ENCODE measurements at regions not wholly inside any gene's neighbourhood (a gene's known extent, or its start where the extent isn't known, plus 50 kb on each side); places are given as distances from the start of the nearest gene placed in this dataset.
"Not testable (repeated sequence)": the region's sequence is repeated elsewhere in the genome, so short reads cannot be mapped to it uniquely, and the experiment has no call there.

DNA sequence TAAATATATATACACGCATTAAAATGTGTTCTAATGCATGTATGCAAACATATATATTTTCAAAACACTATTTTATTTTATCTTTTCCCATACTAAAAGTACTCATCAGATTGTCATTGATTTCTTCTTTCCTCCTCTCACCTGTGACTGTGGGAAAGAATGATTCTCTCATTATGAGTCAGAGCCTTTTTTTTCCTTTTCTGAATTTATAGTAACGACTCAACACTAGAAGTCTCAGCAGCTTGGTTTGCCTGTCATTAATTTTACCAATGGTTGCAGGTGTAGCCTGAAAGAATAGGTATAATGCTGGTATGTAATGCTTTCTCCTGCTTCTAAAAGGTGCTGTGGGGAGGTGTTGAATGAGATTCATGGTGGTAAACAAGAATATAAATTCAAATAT lies 328.7 kb downstream of the UTRN start:
- DNase-seq (ENCODE audit: low read depth in 2 of 2), result no peak

DNA sequence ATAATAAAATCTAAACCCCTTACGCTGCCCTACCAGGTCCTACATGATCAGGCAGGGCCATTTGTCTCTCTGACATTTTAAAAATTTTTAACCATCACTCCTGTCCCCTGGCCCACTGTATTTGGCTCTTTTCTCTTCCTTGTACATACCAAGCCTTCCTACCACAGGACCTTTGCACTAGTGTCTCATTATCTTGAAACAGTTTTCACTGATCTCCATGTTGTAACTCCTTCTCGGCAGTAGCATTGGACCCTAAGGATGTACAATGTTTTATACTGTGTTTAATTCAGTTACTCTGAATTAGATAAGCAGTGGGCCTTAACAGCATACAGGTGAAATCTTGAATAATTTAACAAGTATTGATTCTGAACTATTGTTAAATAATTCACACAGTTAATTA lies 330.7 kb downstream of the UTRN start:
- DNase-seq (ENCODE audit: low read depth in 2 of 2), result no peak

DNA sequence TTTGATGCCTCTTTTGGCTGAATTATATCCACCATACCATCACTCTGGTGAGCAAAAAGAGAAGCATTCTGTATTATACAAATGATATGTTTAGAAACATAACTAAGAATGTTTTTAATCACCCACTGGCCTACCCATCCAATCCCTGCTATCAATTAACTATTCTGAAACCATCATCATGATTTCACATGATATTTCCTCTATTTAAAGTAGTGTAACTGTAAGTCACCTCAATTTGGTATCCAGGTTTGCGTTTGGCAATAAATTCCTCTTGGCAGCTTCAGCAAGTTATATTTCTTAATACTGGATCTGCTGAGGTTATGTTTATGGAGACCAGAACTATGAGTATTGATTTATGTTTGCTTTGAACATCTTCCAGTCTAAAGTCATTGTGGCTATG lies 332.1 kb downstream of the UTRN start:
- DNase-seq (ENCODE audit: low read depth in 2 of 2), result no peak

DNA sequence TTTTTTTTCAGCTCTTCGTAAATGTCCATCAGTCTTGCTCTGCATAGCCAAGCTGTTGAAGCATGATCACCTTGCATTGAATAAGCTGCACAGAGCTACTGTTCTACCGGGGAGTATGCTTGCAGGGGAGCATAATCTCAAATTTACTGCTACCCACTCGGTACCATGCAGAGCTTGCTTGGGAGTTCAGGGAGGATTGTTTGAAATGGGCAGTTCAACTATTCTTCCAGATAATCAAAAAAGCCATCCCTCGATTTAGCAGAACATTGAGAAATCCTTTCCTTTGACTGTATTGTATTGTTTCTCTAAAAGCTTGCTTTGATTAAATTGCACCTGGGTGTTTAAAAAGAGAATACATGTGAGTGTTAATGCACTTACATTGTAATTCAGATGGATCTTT lies 332.6 kb downstream of the UTRN start:
- no peak for DNase-seq (ENCODE audit: low read depth in 2 of 2)

DNA sequence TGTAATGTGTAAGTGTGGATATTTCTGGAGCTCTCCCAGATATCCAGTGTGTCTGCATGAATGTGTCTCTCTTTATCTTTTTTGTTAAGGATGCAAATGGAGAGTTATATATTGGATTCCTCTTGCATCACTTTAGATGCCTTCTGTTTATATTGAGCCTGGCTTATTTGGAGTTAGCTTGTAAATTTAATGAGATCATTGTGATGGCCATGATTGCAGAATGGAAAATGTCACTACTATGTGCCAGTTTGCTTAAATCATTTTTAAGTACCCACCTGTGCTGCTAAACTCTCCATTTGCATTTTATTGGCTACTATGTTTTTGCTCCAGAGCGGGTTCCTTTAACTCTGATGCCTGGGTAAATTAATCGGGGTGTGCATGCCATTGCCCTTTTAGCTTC lies 334.8 kb downstream of the UTRN start:
- DNase-seq (ENCODE audit: low read depth in 2 of 2), result no peak

DNA sequence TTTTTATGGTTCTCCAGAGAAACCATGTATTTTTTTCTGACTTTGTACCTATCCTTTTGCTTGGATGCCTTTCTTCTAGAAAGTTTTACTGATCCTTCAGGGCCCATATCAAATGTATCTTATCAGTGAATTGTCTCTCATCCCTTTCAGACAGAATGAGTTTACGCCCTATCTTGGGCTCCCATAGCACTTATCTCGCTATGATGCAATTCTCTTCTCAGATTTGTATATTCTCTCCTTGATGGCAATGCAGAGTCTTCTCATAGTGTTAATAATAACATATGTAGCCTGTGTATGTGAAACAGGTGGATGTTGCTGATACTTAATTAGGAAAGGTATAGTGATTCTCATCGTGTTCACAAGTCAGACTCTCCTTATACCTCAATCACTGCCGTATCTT lies 336.2 kb downstream of the UTRN start:
- no peak for DNase-seq (ENCODE audit: low read depth in 2 of 2)

DNA sequence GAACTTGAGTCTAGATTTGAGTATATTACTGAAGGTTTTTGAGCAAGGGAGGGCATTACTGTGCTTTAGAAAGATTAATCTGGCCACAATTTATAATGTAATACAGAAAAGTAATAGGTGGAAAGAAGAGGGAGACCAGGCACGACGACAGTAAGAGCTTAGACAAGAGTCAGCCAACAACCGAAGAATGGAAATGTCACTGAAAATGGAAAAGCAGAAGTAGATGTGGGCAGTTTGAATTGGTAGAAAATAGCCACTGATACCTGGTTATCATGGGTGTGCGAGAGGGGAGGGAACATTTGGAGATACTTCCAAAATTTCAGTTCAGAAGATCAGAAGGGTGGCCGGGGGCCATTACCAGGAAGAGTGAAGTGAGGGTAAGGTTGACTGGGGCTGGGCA lies 339.1 kb downstream of the UTRN start:
- no peak for DNase-seq (ENCODE audit: low read depth in 2 of 2)

DNA sequence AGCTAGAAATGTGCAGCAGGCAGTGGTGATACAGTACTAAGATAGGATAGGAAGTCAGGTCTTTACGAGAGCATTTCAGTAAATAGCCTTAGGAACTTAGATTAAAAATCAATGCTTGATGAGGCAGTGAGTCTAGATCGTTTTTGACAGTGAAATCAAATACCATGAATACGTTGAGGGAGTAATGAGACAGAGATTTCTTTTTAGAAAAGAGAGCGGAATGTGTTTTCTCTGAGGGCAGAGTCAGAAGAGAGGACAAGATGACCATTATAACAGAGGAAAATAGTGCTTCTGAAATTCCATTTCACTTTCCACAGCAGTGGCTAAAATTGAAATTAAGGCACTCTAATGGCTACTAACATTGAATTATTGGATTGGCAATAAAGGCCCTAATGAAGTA lies 339.6 kb downstream of the UTRN start:
- DNase-seq (ENCODE audit: low read depth in 2 of 2), result no peak

DNA sequence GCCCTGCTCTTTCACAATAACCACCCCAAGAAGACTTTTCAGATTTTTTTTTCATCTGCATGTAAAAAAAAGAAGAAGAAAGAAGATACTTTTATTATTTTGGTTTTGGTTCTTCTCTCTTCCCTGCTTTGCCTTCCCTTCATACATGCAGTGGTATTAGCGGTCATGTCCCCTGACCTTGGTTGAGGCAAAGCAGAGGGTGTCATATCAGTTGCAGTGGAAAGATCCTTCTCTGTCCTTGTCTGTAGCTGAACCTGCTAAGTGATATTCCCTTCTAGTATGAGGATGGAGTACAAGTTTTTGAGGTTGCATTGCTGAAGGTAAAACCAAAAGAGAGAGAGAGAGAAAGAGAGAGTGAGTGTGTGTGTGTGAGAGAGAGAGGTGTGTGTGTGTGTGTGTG lies 345.7 kb downstream of the UTRN start:
- no peak for DNase-seq (ENCODE audit: low read depth in 2 of 2)

DNA sequence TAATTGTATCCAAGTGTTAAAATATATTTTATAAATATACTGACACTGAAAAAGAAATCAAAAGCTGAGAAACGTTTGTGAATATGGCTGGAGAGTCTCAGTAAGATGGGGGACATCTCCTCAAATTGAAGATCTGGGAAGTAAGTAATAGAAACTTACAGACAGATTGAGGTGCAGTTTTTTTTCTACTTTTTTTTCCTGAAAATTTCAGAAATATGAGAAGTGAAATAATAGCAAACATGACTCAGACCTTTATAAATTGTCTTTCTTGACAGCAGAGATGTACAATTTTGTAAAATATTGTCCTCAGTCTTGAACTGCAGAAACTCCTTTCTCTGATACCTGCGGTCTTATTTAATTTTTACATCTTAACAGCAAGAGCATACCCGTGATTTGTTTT lies 347.1 kb downstream of the UTRN start:
- no peak for DNase-seq (ENCODE audit: low read depth in 2 of 2)

DNA sequence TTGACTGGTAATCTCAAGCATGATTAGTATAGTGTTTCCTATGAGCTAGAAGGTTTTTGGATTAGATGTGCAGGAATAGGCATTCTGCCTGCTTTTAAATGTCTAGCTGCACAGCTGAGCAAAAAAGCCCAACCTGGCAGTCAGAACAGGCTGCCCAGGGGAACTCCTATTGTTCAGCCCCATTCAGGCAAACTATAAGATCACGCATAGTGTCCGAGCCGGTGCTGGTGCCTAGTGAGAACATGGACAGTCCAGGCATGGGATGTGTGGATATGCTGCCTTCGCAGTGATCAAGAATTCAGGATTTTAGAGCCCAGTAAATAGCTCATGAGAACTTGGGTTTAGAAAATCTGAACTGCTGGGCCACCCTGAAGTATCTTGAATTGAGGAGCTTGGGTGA lies 348.8 kb downstream of the UTRN start:
- DNase-seq (ENCODE audit: low read depth in 2 of 2), result no peak

DNA sequence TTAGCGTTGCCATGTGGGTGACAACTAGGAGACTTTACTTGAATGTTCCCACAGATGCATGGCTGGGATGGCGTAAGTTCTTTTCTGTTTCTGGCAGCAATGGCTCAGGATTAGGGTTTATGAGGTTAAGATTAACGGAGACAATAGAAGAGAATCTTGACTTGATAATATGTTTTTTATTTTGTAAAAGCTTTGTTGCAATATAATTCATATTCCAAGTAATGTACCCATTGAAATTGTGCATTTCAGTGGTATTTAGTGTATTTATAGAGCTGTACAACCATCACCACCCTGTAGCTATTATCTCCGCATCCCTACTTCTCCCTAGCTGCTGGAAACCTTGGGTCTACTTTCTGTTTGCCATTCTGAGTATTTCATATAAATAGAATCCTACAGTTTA lies 349.2 kb downstream of the UTRN start:
- DNase-seq (ENCODE audit: low read depth in 2 of 2), result no peak

DNA sequence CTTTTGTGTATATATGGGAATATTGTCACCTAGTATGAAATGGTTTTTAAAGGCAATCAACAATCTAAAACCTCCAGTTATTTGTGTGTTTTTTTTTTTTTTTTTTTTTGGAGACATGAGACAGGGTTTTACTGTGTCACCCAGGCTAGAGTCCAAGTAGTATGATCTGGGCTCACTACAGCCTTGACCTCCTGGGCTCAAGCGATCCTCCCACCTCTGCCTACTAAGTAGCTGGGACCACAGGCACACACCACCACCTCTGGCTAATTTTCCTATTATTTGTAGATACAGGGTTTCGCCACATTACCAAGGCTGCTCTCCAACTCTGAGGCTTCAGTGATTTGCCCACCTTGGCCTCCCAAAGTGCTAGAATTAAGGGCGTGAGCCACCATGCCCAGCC lies 349.9 kb downstream of the UTRN start:
- no peak for DNase-seq (ENCODE audit: low read depth in 2 of 2)

DNA sequence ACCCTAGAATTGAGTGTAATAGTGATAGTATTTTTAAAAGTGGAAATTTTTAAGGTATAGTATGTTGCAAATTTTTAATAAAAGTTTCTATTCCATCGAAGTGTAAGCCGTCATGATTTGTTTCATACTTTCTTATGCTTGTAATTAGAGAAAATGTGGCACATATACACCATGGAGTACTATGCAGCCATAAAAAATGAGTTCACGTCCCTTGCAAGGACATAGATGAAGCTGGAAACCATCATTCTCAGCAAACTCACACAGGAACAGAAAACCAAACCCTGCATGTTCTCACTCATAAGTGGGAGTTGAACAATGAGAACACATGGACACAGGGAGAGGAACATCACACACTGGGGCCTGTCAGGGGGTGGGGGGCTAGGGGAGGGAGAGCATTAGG lies 350.9 kb downstream of the UTRN start:
- not testable (repeated sequence) for DNase-seq (ENCODE audit: low read depth in 2 of 2)

DNA sequence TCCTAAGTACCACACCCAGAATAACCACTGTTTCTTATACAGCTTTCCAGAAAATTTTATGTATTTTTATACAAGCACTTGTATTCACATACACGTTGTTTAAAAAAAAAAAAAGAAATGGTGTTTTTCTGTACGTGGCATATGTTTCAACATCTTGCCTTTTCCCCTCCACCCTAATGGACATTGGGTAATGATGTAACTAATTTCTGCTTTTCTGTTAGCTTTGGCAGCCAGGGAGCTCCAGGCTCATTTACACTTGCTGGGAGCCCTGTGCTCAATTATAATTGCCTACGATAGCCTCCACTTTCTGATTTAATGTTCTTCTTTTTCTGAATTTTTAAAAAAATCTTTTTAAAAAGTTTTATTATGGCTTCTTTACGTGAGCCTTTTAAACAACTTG lies 352.4 kb downstream of the UTRN start:
- DNase-seq (ENCODE audit: low read depth in 2 of 2), result no peak

DNA sequence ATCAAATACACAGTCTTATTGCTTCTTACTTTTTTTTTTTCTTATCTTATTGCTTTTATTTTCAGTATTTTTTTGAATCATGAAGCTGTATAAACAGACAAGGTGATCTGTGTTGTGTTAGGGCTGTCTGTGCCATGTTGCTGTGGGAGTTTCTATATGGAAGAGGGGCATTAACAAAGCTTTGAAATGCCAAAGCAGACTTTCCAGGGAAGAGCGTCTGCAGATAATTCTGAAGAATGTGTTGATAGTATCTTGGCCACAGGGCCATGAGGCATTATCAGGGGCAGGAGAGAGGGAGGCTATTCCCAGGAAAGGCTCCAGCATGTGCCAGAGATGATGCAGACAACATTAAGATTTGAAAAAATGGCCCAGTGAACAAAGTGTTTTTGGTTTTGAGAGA lies 354.5 kb downstream of the UTRN start:
- DNase-seq (ENCODE audit: low read depth in 2 of 2), result no peak

DNA sequence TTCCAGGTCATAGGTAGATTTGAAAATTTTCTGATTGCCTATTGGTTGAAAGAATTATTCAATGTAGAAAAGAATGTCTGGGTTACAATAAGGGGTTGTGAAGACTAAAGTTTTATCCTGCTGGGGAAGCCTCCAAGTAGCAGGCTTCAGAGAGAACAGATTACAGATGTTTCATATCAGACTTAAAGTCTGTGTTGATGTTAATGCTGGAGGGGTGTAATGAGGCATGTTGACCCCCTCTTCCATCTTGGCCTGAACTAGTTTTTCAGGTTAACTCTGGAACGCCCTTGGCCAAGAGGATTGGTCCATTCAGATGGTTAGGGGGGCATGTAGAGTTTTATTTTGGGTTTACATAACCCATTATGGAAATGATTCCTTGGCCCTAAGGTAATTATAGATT lies 356.2 kb downstream of the UTRN start:
- no peak for DNase-seq (ENCODE audit: low read depth in 2 of 2)

DNA sequence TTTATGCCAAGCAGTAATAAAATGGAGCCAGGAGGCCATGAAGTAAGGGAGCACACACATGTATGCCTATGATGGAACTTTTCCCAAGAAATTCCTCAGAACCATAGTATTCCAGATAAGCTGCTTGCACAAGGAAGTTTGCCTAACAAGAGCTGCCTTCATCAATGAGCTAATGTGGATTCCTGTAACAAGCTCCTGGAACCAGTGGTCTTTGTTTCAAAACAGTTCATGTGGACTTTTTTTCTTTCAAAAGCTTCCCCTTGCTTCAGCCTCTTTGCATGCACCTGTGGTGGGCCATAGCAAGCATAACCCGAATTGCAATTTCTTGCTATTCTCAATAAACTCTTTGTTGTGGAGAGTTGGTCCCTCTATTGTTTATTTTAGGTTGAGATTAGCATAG lies 359.6 kb downstream of the UTRN start:
- DNase-seq (ENCODE audit: low read depth in 2 of 2), result no peak

DNA sequence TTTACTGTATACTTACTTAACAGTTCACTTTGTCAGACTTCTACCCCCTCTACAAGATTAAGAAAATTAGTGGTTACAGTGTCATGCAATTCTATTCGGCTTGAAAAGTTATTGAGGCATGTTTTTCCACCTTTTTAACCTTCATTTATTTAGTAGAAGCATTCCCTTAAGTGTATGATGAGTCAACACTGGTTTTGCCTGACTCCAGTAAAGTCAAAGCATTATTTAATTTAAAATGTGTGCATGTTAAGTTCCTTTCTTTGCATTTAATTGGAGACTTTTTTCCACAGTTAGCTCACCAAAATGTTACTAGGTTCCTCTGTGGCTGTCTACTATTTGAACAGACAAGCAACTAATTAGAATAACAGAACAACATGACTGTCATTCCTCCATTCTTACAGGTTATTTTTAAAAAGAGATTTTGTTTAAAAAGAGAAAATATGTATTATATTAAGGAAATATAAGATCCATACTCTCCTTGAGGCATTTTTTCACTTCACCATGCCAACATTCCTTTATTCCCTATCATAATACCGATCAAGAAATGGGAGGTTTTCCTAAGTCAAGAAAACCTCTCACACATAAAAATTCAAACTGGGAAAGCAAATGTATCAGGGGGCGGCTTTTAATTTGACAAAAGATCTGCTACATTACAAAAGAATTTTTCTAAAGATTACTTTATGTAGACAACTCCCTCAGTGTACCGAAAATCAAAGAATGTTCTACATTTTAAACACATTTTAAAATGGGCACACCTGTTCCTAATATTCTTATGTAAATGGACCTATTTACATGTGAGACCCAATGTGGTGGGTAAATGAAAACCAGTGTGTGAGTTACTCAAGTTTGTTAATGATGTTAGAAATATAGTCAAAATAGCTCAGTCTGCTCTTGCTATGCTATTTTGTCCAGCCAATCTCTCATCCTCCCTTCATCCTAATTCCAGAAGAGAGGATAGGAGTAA lies 361.2 kb downstream of the UTRN start:
- no peak for DNase-seq (ENCODE audit: low read depth in 2 of 2)

DNA sequence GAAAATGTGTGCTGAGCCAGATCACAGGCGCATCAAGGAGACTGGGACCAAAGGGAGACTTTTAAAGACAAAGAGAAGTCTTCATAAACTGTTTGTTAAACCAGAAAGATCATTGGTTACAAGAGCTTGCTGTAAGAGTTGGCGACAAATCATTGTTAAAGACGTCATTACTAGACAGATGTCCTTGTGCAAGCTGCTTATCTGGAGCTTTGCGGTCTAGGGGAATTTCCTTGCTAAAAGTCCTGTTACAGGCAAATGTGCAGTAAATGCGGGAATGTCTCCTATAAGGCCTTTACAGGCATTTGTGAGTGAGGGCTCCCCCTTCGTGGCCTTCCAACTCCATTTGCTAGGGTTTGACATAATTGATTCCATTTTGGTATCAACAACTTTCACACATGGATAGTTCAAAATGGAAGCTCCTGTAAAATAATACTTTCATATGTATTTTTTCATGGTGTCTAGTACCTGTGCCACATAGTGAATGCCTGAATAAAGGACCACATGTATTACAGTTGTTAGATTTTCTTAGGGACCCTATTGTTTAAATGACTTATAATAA lies 362.4 kb downstream of the UTRN start:
- DNase-seq (ENCODE audit: low read depth in 2 of 2), result no peak

DNA sequence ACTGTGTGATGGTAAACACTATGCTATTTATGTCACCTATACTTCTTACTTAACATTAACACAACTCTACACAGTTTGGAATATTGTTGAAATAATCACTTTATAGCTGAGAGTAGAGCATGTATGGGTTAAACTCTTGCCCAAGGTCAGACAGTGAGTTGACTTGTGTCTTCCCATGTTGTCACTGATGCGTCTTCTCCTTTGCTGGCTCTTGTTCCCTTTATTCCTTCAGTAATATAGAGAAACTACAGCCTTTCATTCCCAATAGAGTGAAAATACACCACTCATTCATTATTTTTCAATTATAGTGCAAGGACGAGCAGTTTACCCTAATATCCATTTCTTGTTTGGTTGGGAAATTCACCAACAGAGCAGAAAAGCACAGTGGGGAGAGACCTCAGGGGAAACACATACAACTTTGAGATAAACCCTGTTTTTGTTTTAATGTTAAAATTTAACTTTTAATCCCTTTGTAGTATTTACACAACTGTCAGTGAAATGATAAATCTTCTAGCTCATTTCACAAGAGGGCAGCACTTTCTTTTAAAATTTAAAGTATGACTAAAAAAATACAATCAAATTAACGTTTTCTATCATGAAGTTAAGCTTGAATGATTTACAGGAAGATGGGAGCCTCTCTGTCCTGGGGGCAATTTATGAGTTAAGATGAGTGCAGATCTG lies 363.0 kb downstream of the UTRN start:
- no peak for DNase-seq (ENCODE audit: low read depth in 2 of 2)

DNA sequence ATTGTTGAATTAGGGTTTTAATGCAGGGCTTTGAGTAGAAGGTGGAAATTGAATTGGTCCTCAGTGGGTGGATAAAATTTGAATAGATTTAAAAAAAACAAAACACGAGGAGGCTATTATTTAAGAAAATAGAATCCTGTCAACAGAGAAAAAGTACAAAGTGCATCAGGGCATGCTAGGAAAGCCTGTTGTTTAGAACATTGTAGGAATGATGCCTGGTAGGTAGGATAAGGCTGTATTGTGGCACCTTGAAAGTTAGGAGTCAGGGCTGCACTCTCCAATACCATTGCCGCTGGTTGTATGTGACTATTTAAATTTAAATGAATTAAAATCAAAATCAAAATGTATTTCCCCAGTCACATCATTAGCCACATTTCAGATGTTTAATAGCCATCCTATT lies 363.9 kb downstream of the UTRN start:
- DNase-seq (ENCODE audit: low read depth in 2 of 2), result no peak

DNA sequence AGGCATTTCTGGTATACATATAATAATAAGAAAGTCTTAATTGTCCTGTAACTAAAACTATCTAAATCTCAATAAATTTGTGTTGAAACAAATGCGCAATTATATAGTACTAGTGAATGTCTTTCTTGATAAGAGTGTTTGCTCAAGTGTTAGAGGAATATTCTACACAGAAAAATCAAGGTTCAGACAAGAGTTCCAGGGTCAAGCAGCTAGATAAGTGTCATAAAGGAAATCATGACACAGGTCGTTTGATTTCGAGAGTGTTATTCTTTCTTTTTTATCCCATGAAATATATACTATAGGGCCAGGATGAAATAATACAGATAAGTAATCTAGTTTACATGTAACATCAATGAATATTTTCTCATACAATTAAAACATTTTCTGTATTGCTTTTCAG lies 366.1 kb downstream of the UTRN start:
- DNase-seq (ENCODE audit: low read depth in 2 of 2), result no peak
